ENCODE measurements at regions not wholly inside any gene's neighbourhood (a gene's known extent, or its start where the extent isn't known, plus 50 kb on each side); places are given as distances from the start of the nearest gene placed in this dataset.

- Histone ChIP-seq H3K27ac (ENCODE audit: insufficient read length, low read depth, low read length) (no peak overlapping the region), H3K79me2 (ENCODE audit: insufficient read depth, low read length) (no peaks in the 10 kb centered on the region), H3K56ac (ENCODE audit: insufficient read length, low read depth, low read length) (no peak overlapping the region), H2BK15ac (ENCODE audit: low read depth, low read length) (no peak overlapping the region), H2BK5ac (ENCODE audit: insufficient read length, low read length) (no peak overlapping the region), H2BK20ac (ENCODE audit: low read depth, low read length, poor library complexity, severe bottlenecking) (no peak overlapping the region), H3K4ac (ENCODE audit: low read depth, low read length) (no peak overlapping the region), H3K9me3 (ENCODE audit: control insufficient read depth, low read depth, low read length) (no peaks in the 10 kb centered on the region), H2AK5ac (ENCODE audit: insufficient read length, low read length) (no peak overlapping the region), H2BK12ac (ENCODE audit: insufficient read length, low read depth, low read length) (no peak overlapping the region), H3K9ac (ENCODE audit: extremely low read depth, insufficient read length, low read length) (no peak overlapping the region), H4K20me1 (ENCODE audit: control insufficient read depth, insufficient read depth, insufficient read length) (no peaks in the 10 kb centered on the region), H3K27me3 (ENCODE audit: insufficient read depth, low read length) (no peaks in the 10 kb centered on the region), H4K5ac (ENCODE audit: insufficient read length, low read depth, low read length) (no peak overlapping the region), H3K23ac (ENCODE audit: insufficient read length, low read depth, low read length) (no peak overlapping the region), H3T11ph (ENCODE audit: low read length) (no peak overlapping the region), H3K14ac (ENCODE audit: insufficient read depth, low read length) (no peak overlapping the region), H4K91ac (ENCODE audit: insufficient read length, low read depth, low read length) (no peak overlapping the region), H2AFZ (ENCODE audit: low read length) (no peak overlapping the region), H3K4me2 (ENCODE audit: insufficient read depth, insufficient read length, low read length) (no peak overlapping the region), H3K23me2 (ENCODE audit: insufficient read length, low read depth, low read length, poor library complexity, severe bottlenecking) (no peaks in the 10 kb centered on the region), H4K8ac (replicated peaks; ENCODE audit: insufficient read length, low read depth, low read length) (no peak overlapping the region), H2BK120ac (ENCODE audit: low read depth, low read length, poor library complexity, severe bottlenecking) (no peak overlapping the region), H3K18ac (ENCODE audit: insufficient read length, low read depth, low read length) (no peak overlapping the region), H3K4me1 (ENCODE audit: insufficient read depth, low read length) (peaks cover 2% of the 10 kb centered on the region; the same call in 1 of the 2 replicates), H3K79me1 (ENCODE audit: insufficient read depth, low read depth, low read length, poor library complexity, severe bottlenecking) (no peaks in the 10 kb centered on the region)
- WGBS (ENCODE audit: extremely low coverage, insufficient read length, low lambda C conversion rate) = no CpG with 5 or more reads among the region's 2 CpGs
- Mint-ChIP-seq H3K36me3 (ENCODE audit: insufficient read depth in 1 of 3, low read depth in 3 of 3) (no peaks in the 10 kb centered on the region), H3K4me3 (no peak overlapping the region), H3K9me3 (no peaks in the 10 kb centered on the region), H3K27me3 (ENCODE audit: low read depth) (no peaks in the 10 kb centered on the region; the same call in 1 of the 2 replicates), H3K4me1 (peaks cover 10 to 17% of the 10 kb centered on the region in 2 experiments), H3K27ac (peak overlapping the region in 1 of 3 experiments; percentile 85; a peak in 1 of 7 replicates)
- TF ChIP-seq, protein P1, sequence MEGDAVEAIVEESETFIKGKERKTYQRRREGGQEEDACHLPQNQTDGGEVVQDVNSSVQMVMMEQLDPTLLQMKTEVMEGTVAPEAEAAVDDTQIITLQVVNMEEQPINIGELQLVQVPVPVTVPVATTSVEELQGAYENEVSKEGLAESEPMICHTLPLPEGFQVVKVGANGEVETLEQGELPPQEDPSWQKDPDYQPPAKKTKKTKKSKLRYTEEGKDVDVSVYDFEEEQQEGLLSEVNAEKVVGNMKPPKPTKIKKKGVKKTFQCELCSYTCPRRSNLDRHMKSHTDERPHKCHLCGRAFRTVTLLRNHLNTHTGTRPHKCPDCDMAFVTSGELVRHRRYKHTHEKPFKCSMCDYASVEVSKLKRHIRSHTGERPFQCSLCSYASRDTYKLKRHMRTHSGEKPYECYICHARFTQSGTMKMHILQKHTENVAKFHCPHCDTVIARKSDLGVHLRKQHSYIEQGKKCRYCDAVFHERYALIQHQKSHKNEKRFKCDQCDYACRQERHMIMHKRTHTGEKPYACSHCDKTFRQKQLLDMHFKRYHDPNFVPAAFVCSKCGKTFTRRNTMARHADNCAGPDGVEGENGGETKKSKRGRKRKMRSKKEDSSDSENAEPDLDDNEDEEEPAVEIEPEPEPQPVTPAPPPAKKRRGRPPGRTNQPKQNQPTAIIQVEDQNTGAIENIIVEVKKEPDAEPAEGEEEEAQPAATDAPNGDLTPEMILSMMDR (conservative IDR thresholded peaks at IDR 0.05) = no peak
- no peak for DNase-seq
Observed at GRCh38 chr1:185398022-185398421, 81.0 kb upstream of the IVNS1ABP start.

All from H9 (cell line).